Thyroid gland (tissue), 4 donors: ENCODE measurements at regions not wholly inside any gene's neighbourhood (a gene's known extent, or its start where the extent isn't known, plus 50 kb on each side); places are given as distances from the start of the nearest gene placed in this dataset.

Experiments
- DNase-seq, 2 donors: peaks; one replicate each; pipeline ENCODE4 v3.0.0-alpha.2; 2019
- H3K27ac ChIP-seq, 3 donors: fragments of 200-600 bp; sonication (generic); 1 replicate in 2 of 3; 2 replicates in 1 of 3; pipeline ENCODE4 v1.5.1; 2016 to 2019; ENCODE audit warnings: mild to moderate bottlenecking in 1 of 3, moderate library complexity in 1 of 3
- H3K27me3 ChIP-seq: fragments of 200-600 bp; sonication (generic); one replicate; pipeline ENCODE4 v1.5.1; 2019
- H3K36me3 ChIP-seq, 2 donors: fragments of 200-600 bp; sonication (generic); one replicate each; pipeline ENCODE4 v1.5.1; 2016 to 2019
- H3K4me1 ChIP-seq, 2 donors: fragments of 200-600 bp; sonication (generic); one replicate each; pipeline ENCODE4 v1.5.1; 2017 to 2019
- H3K4me3 ChIP-seq, 3 donors: fragments of 200-600 bp; sonication (generic); replicated peaks in 1 of 3; 1 replicate in 2 of 3; 2 replicates in 1 of 3; pipeline ENCODE4 v1.5.1; 2016; ENCODE audit warnings: mild to moderate bottlenecking in 1 of 3
- H3K9me3 ChIP-seq: fragments of 200-600 bp; sonication (generic); one replicate; pipeline ENCODE4 v1.5.1; 2017
- CTCF ChIP-seq, 6 experiments: fragments of 200-600 bp in 3 of 6; fragments of 450-650 bp in 3 of 6; sonication (generic) in 3 of 6; IDR thresholded peaks; one replicate each; pipeline ENCODE4 v1.5.1; 2016 to 2019; ENCODE audit warnings: antibody characterized with exemption in 6 of 6, mild to moderate bottlenecking in 2 of 6, inconsistent platforms in 1 of 6, moderate library complexity in 1 of 6
- POLR2A ChIP-seq, 2 donors: fragments of 450-650 bp; IDR thresholded peaks; one replicate each; pipeline ENCODE4 v1.6.1; 2017; ENCODE audit warnings: antibody characterized with exemption in 2 of 2, mild to moderate bottlenecking in 2 of 2, moderate library complexity in 1 of 2
- WGBS, 2 donors: methylation state at CpG; one replicate each; pipeline ENCODE4 v1.1.5; 2017; 5-methylcytosine and 5-hydroxymethylcytosine counted together
- intact Hi-C: fragments of 100-400 bp; cut with DNase I; formaldehyde crosslinking; loops from one replicate; pipeline ENCODE4 v1.15.1; 2023

DNA sequence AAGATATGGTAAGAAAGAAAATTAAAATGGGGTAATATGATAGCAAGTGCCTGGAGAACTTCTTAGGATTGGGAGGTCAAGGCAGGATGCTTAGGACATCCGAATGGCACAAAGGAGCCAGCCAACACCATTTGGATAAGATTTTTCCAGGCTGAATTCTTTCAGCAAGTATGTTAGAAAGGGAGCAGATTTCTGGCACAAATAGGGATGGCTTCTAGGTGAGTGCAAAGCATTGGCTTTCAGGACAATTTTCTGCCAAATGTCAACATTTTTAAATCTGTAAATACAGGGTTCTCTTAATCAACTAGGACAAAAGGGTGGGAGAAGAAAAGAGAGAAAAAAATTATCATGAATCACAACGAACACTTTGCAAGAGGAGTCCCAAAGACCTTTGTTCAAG is 409.1 kb downstream of the GPAM start:
- Histone ChIP-seq H3K36me3 (no peaks in the 10 kb centered on the region), H3K4me1 (no peaks in the 10 kb centered on the region), H3K27ac (no peak overlapping the region), H3K9me3 (no peaks in the 10 kb centered on the region), H3K27me3 (no peaks in the 10 kb centered on the region), H3K4me3 (no peak overlapping the region)
- intact Hi-C loops: no loop called here
- whole genome bisulfite sequencing, 2 donors: 71 to 78% methylated on average over 2 of the region's 2 CpGs
- no peak for TF ChIP-seq CTCF (IDR thresholded peaks at IDR 0.05)
- no peak for TF ChIP-seq POLR2A (IDR thresholded peaks at IDR 0.05)
- DNase-seq: no peak

DNA sequence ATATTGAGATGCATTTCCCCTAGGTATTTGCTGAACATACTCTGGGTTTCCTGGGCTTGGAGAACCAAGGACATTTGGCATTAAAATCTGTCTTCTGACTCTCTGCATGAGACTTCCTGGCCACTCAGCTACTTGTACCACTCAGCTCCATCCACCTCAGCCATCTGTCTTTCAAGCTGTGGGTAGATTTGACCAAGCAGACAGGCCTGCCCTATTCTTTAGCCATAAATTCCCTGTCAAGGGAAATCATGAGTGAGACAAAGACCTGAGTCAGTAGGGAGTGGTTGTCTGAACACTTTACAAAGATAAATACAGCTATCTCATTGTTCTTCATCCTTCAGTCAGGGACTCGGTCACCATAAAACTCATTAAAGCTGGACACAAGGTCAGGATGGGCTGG is 399.1 kb downstream of the GPAM start:
- Histone ChIP-seq H3K9me3 (no peaks in the 10 kb centered on the region), H3K27me3 (no peaks in the 10 kb centered on the region), H3K4me3 (no peak overlapping the region), H3K4me1 (no peaks in the 10 kb centered on the region), H3K27ac (no peak overlapping the region), H3K36me3 (no peaks in the 10 kb centered on the region)
- TF ChIP-seq CTCF (IDR thresholded peaks at IDR 0.05): no peak
- no peak for TF ChIP-seq POLR2A (IDR thresholded peaks at IDR 0.05)
- no peak for DNase-seq
- 70 to 74% methylated on average over 1 of the region's 1 CpG for WGBS, 2 donors
- intact Hi-C loops: no loop called here

- intact Hi-C loops: no loop called here
- TF ChIP-seq POLR2A (IDR thresholded peaks at IDR 0.05) (no peak), CTCF (IDR thresholded peaks at IDR 0.05) (no peak)
- H3K4me3 ChIP-seq: no peak overlapping the region
- H3K9me3 ChIP-seq: no peaks in the 10 kb centered on the region
- H3K27me3 ChIP-seq: no peaks in the 10 kb centered on the region
- no peak for DNase-seq
- H3K27ac ChIP-seq: no peak overlapping the region
- 77 to 82% methylated on average over 2 of the region's 2 CpGs for WGBS, 2 donors
- H3K36me3 ChIP-seq: no peaks in the 10 kb centered on the region
- no peaks in the 10 kb centered on the region for H3K4me1 ChIP-seq
Measured at GRCh38 chr10:111784946-111785465, 398.6 kb downstream of the GPAM start.

- TF ChIP-seq POLR2A (IDR thresholded peaks at IDR 0.05) (no peak), CTCF (IDR thresholded peaks at IDR 0.05) (no peak)
- H3K27ac ChIP-seq: no peak overlapping the region
- 74 to 85% methylated on average over 1 of the region's 1 CpG for WGBS, 2 donors
Measured at GRCh38 chr10:111785921-111786320, 397.6 kb downstream of the GPAM start.

DNA sequence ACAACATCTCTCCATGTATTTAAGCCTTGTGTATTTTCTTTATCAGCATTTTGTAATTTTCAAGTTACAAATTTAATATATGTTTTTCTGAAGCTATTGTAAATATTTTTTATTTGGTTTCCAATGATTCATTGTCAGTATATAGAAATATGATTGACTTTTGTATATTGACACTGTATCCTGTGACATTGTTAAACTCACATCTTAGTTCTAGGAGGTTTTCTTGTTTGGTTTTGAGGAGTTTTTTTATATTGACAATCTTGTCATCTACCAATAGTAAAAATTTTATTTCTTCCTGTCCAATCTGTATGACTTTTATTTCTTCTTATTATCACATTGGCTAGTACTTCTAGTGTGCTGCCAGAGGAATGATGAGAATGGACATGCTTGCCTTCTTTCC is 393.7 kb downstream of the GPAM start:
- no peaks in the 10 kb centered on the region for H3K27me3 ChIP-seq
- no peak overlapping the region for H3K27ac ChIP-seq
- H3K9me3 ChIP-seq: no peaks in the 10 kb centered on the region
- no peaks in the 10 kb centered on the region for H3K36me3 ChIP-seq
- H3K4me1 ChIP-seq: no peaks in the 10 kb centered on the region
- H3K4me3 ChIP-seq: no peak overlapping the region
- intact Hi-C loops: no loop called here
- TF ChIP-seq POLR2A (IDR thresholded peaks at IDR 0.05) (no peak), CTCF (IDR thresholded peaks at IDR 0.05) (no peak)
- DNase-seq: no peak

More at GRCh38 chr10:111785921-111786320, 397.6 kb downstream of the GPAM start:
- intact Hi-C loops: no loop called here
- H3K27me3 ChIP-seq: no peaks in the 10 kb centered on the region
- no peak for DNase-seq
- no peak overlapping the region for H3K4me3 ChIP-seq
- H3K9me3 ChIP-seq: no peaks in the 10 kb centered on the region
- no peaks in the 10 kb centered on the region for H3K4me1 ChIP-seq
- no peaks in the 10 kb centered on the region for H3K36me3 ChIP-seq
